GM12874 (cell line): ENCODE measurements at regions not wholly inside any gene's neighbourhood (a gene's known extent, or its start where the extent isn't known, plus 50 kb on each side); places are given as distances from the start of the nearest gene placed in this dataset.

Experiments used
- TF ChIP-seq, protein P1 (sequence below): IDR thresholded peaks from 2 replicates; pipeline ENCODE4 v1.5.1; 2011; ENCODE audit warnings: low read depth, mild to moderate bottlenecking, control low read depth, low read length, moderate library complexity; ENCODE audit not compliant: insufficient read depth

DNA sequence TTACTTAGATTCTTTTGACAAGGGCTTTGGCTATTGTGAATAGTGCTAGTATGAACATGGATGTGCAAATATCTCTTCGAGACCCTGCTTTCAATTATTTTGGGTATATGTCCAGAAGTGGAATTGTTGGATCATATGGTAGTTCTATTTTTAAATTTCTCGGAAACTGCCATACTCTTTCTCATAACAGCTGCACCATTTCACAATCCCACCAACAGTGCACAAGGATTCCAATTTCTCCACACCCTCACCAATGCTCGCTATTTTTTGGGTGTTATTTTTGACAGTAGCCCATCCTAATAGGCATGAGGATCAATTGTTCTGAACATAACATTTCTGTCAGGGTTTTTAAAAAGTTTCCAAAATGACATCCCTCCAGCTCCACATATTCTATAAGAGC lies 69.2 kb upstream of the ESR1 start:
- TF ChIP-seq, protein P1, sequence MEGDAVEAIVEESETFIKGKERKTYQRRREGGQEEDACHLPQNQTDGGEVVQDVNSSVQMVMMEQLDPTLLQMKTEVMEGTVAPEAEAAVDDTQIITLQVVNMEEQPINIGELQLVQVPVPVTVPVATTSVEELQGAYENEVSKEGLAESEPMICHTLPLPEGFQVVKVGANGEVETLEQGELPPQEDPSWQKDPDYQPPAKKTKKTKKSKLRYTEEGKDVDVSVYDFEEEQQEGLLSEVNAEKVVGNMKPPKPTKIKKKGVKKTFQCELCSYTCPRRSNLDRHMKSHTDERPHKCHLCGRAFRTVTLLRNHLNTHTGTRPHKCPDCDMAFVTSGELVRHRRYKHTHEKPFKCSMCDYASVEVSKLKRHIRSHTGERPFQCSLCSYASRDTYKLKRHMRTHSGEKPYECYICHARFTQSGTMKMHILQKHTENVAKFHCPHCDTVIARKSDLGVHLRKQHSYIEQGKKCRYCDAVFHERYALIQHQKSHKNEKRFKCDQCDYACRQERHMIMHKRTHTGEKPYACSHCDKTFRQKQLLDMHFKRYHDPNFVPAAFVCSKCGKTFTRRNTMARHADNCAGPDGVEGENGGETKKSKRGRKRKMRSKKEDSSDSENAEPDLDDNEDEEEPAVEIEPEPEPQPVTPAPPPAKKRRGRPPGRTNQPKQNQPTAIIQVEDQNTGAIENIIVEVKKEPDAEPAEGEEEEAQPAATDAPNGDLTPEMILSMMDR: no peak

DNA sequence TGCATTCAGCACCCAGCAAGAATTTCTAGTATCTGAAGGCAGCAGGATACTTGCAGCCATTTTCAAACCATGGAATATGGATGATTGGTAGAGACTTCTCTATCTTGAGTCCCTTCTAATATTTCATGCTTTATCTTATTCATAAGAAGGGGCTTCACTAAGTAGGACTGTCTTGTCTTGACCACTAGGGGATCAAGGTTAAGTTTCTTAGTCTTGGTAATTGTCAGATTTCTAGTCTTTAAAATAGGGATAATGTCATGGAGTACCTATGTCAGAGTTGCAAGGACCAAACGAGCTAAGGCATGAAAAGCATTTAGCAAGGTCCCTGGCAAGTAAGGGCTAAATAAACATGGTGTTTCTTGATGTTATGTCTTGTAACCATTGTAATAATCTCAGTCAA lies 68.5 kb upstream of the ESR1 start:
- TF ChIP-seq, protein P1: no peak

DNA sequence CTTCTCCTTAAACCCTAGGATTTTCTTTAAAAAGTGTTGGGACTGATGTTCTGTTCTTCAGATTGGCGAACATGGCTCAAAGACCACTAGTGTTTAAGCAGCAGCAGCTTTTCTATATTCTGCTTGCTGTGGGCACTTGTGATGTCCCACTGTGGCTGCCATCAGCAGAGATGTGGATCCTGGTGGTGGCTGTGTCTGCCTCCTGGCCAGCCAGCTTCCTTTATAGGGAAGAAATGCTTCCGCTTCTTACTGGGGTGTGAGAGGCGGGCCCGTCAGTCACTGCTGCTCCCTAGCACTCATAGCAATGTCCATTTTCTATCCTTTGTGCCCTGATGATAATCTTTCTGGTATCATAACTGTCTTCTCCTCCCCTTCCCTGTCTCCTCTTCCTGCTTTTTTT lies 66.7 kb upstream of the ESR1 start:
- TF ChIP-seq, protein P1: no peak

DNA sequence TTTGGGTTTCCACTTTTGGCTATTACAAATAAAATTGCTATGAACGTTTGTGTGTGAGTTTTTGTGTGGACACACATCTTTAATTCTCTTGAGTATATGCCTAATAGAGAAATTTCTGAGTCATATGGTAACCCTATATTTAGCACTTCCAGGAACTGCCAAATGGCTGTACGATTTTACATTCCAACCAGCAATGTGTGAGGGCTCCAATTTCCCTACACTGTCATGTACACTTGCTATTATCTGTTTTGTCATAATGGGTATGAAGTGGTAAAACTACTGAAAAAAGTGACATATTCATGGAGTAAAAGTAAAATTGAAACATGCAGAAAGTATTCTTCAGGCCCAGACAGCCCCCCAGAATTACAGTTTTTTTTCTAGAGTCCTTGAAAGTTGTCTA lies 59.6 kb upstream of the ESR1 start:
- TF ChIP-seq, protein P1: no peak

DNA sequence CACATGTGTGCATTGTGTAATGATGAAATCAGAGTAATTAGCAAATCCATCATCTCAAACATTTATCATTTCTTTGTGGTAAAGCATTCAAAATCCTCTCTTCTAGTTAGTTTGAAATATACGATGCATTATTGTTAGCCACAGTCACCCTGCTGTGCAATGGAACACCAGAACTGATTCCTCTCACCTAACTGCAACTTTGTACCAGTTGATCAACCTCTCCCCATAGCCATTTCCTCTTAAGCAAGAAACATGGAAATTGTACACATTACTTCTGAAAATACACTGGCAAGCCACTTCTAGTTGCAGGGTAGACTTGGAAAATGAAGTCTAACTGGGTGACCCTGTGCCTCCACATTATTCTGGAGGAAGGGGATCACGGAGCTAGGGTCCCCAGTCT lies 58.1 kb upstream of the ESR1 start:
- TF ChIP-seq, protein P1: no peak

DNA sequence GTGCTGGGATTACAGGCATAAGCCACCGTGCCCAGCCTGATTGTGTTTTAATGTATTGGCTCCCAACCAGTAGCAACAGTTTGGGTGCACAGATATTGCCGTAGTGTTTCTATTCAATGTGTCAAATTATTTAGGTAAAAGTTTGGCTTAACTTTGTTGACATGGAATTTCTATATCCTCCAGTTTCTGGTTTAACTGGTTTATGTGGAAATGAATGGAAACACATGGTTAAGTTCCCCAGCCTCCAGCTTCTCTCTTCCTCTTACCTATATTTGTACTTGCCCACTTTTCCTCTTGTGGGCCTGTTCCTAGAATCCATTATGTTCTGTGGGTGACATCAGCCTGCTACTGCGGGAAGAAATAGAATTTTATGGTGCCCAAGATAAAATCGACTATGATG lies 53.9 kb upstream of the ESR1 start:
- TF ChIP-seq, protein P1: no peak

DNA sequence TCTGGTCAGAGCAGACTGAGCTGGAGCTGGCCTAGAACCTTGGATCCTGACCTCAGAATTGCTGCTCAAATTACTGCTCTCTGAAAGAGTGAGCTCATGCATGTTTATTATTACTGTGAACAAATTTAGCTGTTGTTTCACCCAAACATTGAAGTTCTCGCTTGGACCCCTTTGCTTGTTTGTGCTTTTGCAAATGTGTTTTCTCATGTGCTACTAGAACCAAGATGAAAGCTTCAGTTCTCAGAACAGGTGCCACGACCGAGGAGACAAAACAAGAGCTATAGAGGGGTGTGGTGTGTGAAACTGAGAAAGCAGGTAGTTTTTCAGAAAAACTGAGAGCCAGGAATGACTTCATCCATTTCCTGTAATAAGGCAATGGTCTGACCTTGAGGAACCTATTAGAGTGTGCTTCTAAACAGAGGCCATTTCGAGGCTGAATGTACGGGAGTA lies 50.0 kb upstream of the ESR1 start:
- TF ChIP-seq, protein P1: no peak
